WERI-Rb-1 (cell line): ENCODE measurements at regions not wholly inside any gene's neighbourhood (a gene's known extent, or its start where the extent isn't known, plus 50 kb on each side); places are given as distances from the start of the nearest gene placed in this dataset.

Experiments used
- DNase-seq: peaks from one replicate; pipeline ENCODE4 v3.0.0-alpha.2; 2020
- H3K27ac ChIP-seq: fragments of 250-450 bp; sonication (Bioruptor Pico); 2 replicates; pipeline ENCODE4 v1.5.1; 2020; ENCODE audit warnings: mild to moderate bottlenecking, moderate library complexity
- H3K27me3 ChIP-seq: fragments of 250-450 bp; sonication (Bioruptor Pico); 2 replicates; pipeline ENCODE4 v1.5.1; 2021; ENCODE audit warnings: mild to moderate bottlenecking, low read depth, moderate library complexity; ENCODE audit not compliant: insufficient read depth, severe bottlenecking
- H3K36me3 ChIP-seq: fragments of 250-450 bp; sonication (Bioruptor Pico); 2 replicates; pipeline ENCODE4 v1.5.1; 2020; ENCODE audit warnings: mild to moderate bottlenecking, moderate library complexity
- H3K4me3 ChIP-seq: 2 replicates; pipeline ENCODE4 v1.5.1; 2011; ENCODE audit warnings: low read depth, mild to moderate bottlenecking, control low read depth, low read length
- H3K9me3 ChIP-seq: fragments of 250-450 bp; sonication (Bioruptor Pico); 2 replicates; pipeline ENCODE4 v1.5.1; 2021; ENCODE audit warnings: mild to moderate bottlenecking, moderate library complexity; ENCODE audit not compliant: severe bottlenecking
- CTCF ChIP-seq: IDR thresholded peaks from 2 replicates; pipeline ENCODE4 v1.5.1; 2011; ENCODE audit warnings: low read depth, mild to moderate bottlenecking, control low read depth, inconsistent platforms, low read length

GRCh38 chr1:47551971-47552528 is 114.2 kb downstream of the FOXD2 start:
- H3K9me3 ChIP-seq: no peaks in the 10 kb centered on the region
- no peak for DNase-seq
- no peak overlapping the region for H3K4me3 ChIP-seq
- no peak overlapping the region for H3K27ac ChIP-seq
- no peak for TF ChIP-seq CTCF
- no peaks in the 10 kb centered on the region for H3K36me3 ChIP-seq
- peaks cover 70% of the 10 kb centered on the region for H3K27me3 ChIP-seq

GRCh38 chr1:47554082-47554481 is 116.2 kb downstream of the FOXD2 start:
- Histone ChIP-seq H3K27me3 (peaks cover 76% of the 10 kb centered on the region), H3K4me3 (no peak overlapping the region), H3K9me3 (no peaks in the 10 kb centered on the region), H3K27ac (no peak overlapping the region), H3K36me3 (no peaks in the 10 kb centered on the region)
- no peak for DNase-seq
- TF ChIP-seq CTCF: no peak

- H3K4me3 ChIP-seq: no peak overlapping the region
- peaks cover 73% of the 10 kb centered on the region for H3K27me3 ChIP-seq
- DNase-seq: no peak
- no peak for TF ChIP-seq CTCF
- H3K36me3 ChIP-seq: no peaks in the 10 kb centered on the region
- no peak overlapping the region for H3K27ac ChIP-seq
- H3K9me3 ChIP-seq: no peaks in the 10 kb centered on the region
Measured at GRCh38 chr1:47554901-47555300, 117.1 kb downstream of the FOXD2 start.

GRCh38 chr1:47555306-47555705 is 117.5 kb downstream of the FOXD2 start:
- Histone ChIP-seq H3K27me3 (peaks cover 74% of the 10 kb centered on the region), H3K27ac (no peak overlapping the region)
- no peak for TF ChIP-seq CTCF

GRCh38 chr1:47555841-47556560 is 118.2 kb downstream of the FOXD2 start:
- H3K27me3 ChIP-seq: peaks cover 78% of the 10 kb centered on the region
- no peak overlapping the region for H3K4me3 ChIP-seq
- DNase-seq: no peak
- no peak overlapping the region for H3K27ac ChIP-seq
- H3K36me3 ChIP-seq: no peaks in the 10 kb centered on the region
- no peak for TF ChIP-seq CTCF
- no peaks in the 10 kb centered on the region for H3K9me3 ChIP-seq

More at GRCh38 chr1:47555306-47555705, 117.5 kb downstream of the FOXD2 start:
- no peaks in the 10 kb centered on the region for H3K36me3 ChIP-seq
- H3K9me3 ChIP-seq: no peaks in the 10 kb centered on the region
- no peak for DNase-seq
- H3K4me3 ChIP-seq: no peak overlapping the region
